Effector memory CD8-positive, alpha-beta T cell (primary cell): ENCODE measurements at regions not wholly inside any gene's neighbourhood (a gene's known extent, or its start where the extent isn't known, plus 50 kb on each side); places are given as distances from the start of the nearest gene placed in this dataset.

Source experiments
- ATAC-seq: fragments of 150-1000 bp; cut with Tn5 transposase; replicated peaks from 2 replicates; pipeline ENCODE4 v1.10.0; 2021; ENCODE audit warnings: mild to moderate bottlenecking, moderate library complexity
- DNase-seq, 3 experiments: peaks; one replicate each; pipeline ENCODE4 v3.0.0; 2021
- H3K27ac Mint-ChIP-seq, 2 donors: one replicate each; pipeline ENCODE4 v1.8.0; 2022; ENCODE audit warnings: mild to moderate bottlenecking in 2 of 2, mixed read lengths in 2 of 2, moderate library complexity in 2 of 2
- H3K27me3 Mint-ChIP-seq, 2 donors: one replicate each; pipeline ENCODE4 v1.8.0; 2022; ENCODE audit warnings: mixed read lengths in 2 of 2
- H3K36me3 Mint-ChIP-seq: one replicate; pipeline ENCODE4 v1.8.0; 2022; ENCODE audit warnings: mild to moderate bottlenecking, moderate library complexity, mixed read lengths; ENCODE audit not compliant: insufficient read depth
- H3K4me1 Mint-ChIP-seq, 2 donors: one replicate each; pipeline ENCODE4 v1.8.0; 2022; ENCODE audit warnings: low read depth in 2 of 2, mixed read lengths in 2 of 2
- H3K4me3 Mint-ChIP-seq, 2 donors: one replicate each; pipeline ENCODE4 v1.8.0; 2022; ENCODE audit warnings: mild to moderate bottlenecking in 2 of 2, mixed read lengths in 2 of 2, moderate library complexity in 2 of 2
- H3K9me3 Mint-ChIP-seq, 2 donors: one replicate each; pipeline ENCODE4 v1.8.0; 2022; ENCODE audit warnings: mixed read lengths in 2 of 2

- no peak overlapping the region for H3K27ac Mint-ChIP-seq
- H3K36me3 Mint-ChIP-seq = no peaks in the 10 kb centered on the region
- peaks cover 75 to 87% of the 10 kb centered on the region in 2 donors for H3K27me3 Mint-ChIP-seq
- peaks cover 0 to 2% of the 10 kb centered on the region in 2 donors for H3K4me1 Mint-ChIP-seq
- no peak for DNase-seq
- peaks cover 0 to 5% of the 10 kb centered on the region in 2 donors for H3K9me3 Mint-ChIP-seq
- ATAC-seq = no peak
- no peak overlapping the region for H3K4me3 Mint-ChIP-seq
Measured at GRCh38 chr10:75288140-75288711, 52.5 kb upstream of the COMTD1 start.

- Mint-ChIP-seq H3K9me3 (peaks cover 0 to 5% of the 10 kb centered on the region in 2 donors), H3K4me1 (peaks cover 0 to 2% of the 10 kb centered on the region in 2 donors), H3K36me3 (no peaks in the 10 kb centered on the region), H3K4me3 (no peak overlapping the region), H3K27ac (no peak overlapping the region), H3K27me3 (peaks cover 75 to 87% of the 10 kb centered on the region in 2 donors)
- DNase-seq = no peak
- ATAC-seq = no peak
Measured at GRCh38 chr10:75287697-75288096, 51.9 kb upstream of the COMTD1 start.

GRCh38 chr10:75286901-75287300 lies 51.1 kb upstream of the COMTD1 start:
- Mint-ChIP-seq H3K4me3 (no peak overlapping the region), H3K27me3 (peaks cover 73 to 87% of the 10 kb centered on the region in 2 donors), H3K36me3 (no peaks in the 10 kb centered on the region), H3K4me1 (peaks cover 0 to 2% of the 10 kb centered on the region in 2 donors), H3K27ac (no peak overlapping the region), H3K9me3 (peaks cover 0 to 5% of the 10 kb centered on the region in 2 donors)
- ATAC-seq (no peak), DNase-seq (no peak)
